GM23338 (cell line): ENCODE measurements at regions not wholly inside any gene's neighbourhood (a gene's known extent, or its start where the extent isn't known, plus 50 kb on each side); places are given as distances from the start of the nearest gene placed in this dataset.
"Not testable (repeated sequence)": the region's sequence is repeated elsewhere in the genome, so short reads cannot be mapped to it uniquely, and the experiment has no call there.

Experiments used
- ATAC-seq: fragments of 200-7000 bp; cut with Tn5 transposase; 3 replicates; pipeline ENCODE4 v1.9.1; 2020
- DNase-seq: peaks from one replicate; pipeline ENCODE4 v3.0.0-alpha.2; 2015; ENCODE audit warnings: low spot score
- H2AFZ ChIP-seq: fragments of 200-600 bp; sonication (generic); 2 replicates; pipeline ENCODE4 v1.8.0; 2016; ENCODE audit warnings: antibody characterized with exemption, mild to moderate bottlenecking, moderate library complexity
- H3F3A ChIP-seq: fragments of 200-600 bp; sonication (generic); replicated peaks from 2 replicates; pipeline ENCODE4 v1.8.0; 2017; ENCODE audit warnings: antibody characterized with exemption, mixed run types, low read depth
- H3K27ac ChIP-seq: fragments of 200-600 bp; sonication (generic); 2 replicates; pipeline ENCODE4 v1.6.1; 2016; ENCODE audit warnings: low read depth
- H3K27me3 ChIP-seq: fragments of 200-600 bp; sonication (generic); 2 replicates; pipeline ENCODE4 v1.8.0; 2016; ENCODE audit warnings: mild to moderate bottlenecking, mixed run types, moderate library complexity; ENCODE audit not compliant: insufficient read depth
- H3K36me3 ChIP-seq: fragments of 200-600 bp; sonication (generic); 2 replicates; pipeline ENCODE4 v1.8.0; 2016; ENCODE audit warnings: mild to moderate bottlenecking; ENCODE audit not compliant: insufficient read depth
- H3K4me1 ChIP-seq: fragments of 200-600 bp; sonication (generic); 2 replicates; pipeline ENCODE4 v1.8.0; 2016; ENCODE audit warnings: mild to moderate bottlenecking, moderate library complexity; ENCODE audit not compliant: insufficient read depth
- H3K4me2 ChIP-seq: fragments of 200-600 bp; sonication (generic); 2 replicates; pipeline ENCODE4 v1.7.1; 2017; ENCODE audit warnings: mixed run types
- H3K4me3 ChIP-seq: fragments of 200-600 bp; sonication (generic); 2 replicates; pipeline ENCODE4 v1.6.1; 2016; ENCODE audit warnings: mixed run types
- H3K79me2 ChIP-seq: fragments of 200-600 bp; sonication (generic); replicated peaks from 2 replicates; pipeline ENCODE4 v1.8.0; 2017; ENCODE audit warnings: mild to moderate bottlenecking; ENCODE audit not compliant: insufficient read depth
- H3K9me2 ChIP-seq: fragments of 200-600 bp; sonication (generic); 2 replicates; pipeline ENCODE4 v1.8.0; 2017; ENCODE audit not compliant: insufficient read depth
- H4K20me1 ChIP-seq: fragments of 200-600 bp; sonication (generic); replicated peaks from 2 replicates; pipeline ENCODE4 v1.8.0; 2017; ENCODE audit warnings: mild to moderate bottlenecking; ENCODE audit not compliant: insufficient read depth
- H3K27ac Mint-ChIP-seq: 2 replicates; pipeline ENCODE4 v1.8.0; 2020; ENCODE audit warnings: inconsistent platforms, mild to moderate bottlenecking, moderate library complexity, mixed read lengths
- H3K27me3 Mint-ChIP-seq: 3 replicates; pipeline ENCODE4 v1.8.0; 2022; ENCODE audit warnings: low read depth, mild to moderate bottlenecking, moderate library complexity, mixed read lengths, inconsistent platforms; ENCODE audit not compliant: insufficient read depth, poor library complexity
- H3K36me3 Mint-ChIP-seq: 3 replicates; pipeline ENCODE4 v1.8.0; 2021; ENCODE audit warnings: low read depth, mild to moderate bottlenecking, inconsistent platforms, moderate library complexity, mixed read lengths
- H3K4me1 Mint-ChIP-seq: 3 replicates; pipeline ENCODE4 v1.8.0; 2020; ENCODE audit warnings: mild to moderate bottlenecking, inconsistent platforms, mixed read lengths
- H3K4me3 Mint-ChIP-seq: 3 replicates; pipeline ENCODE4 v1.8.0; 2021; ENCODE audit warnings: moderate library complexity, mild to moderate bottlenecking, inconsistent platforms, mixed read lengths
- H3K9me3 Mint-ChIP-seq: 3 replicates; pipeline ENCODE4 v1.8.0; 2020; ENCODE audit warnings: moderate library complexity, mild to moderate bottlenecking, inconsistent platforms, mixed read lengths
- POLR2AphosphoS5 ChIP-seq: IDR thresholded peaks from 2 replicates; pipeline ENCODE4 v1.6.1; 2016; ENCODE audit warnings: antibody characterized with exemption, low read depth
- ZNF462 ChIP-seq: fragments of 250-450 bp; sonication (Bioruptor Pico); IDR thresholded peaks from 2 replicates; pipeline ENCODE4 v1.5.0; 2020; ENCODE audit warnings: mild to moderate bottlenecking, moderate library complexity

GRCh38 chr14:38559711-38560110 lies 303.8 kb upstream of the CLEC14A start (continued):
- no peak for TF ChIP-seq ZNF462 (CRISPR knock-in tag)

- H3K36me3 ChIP-seq, result peaks cover 14% of the 10 kb centered on the region; the same call in 1 of the 2 replicates
- not testable (repeated sequence) for H3K27ac Mint-ChIP-seq, H3K27ac ChIP-seq, H3K9me2 ChIP-seq, H3K4me2 ChIP-seq, H3K79me2 ChIP-seq, ATAC-seq, H3K27me3 ChIP-seq, H3K4me3 Mint-ChIP-seq, H3K4me3 ChIP-seq, H3K4me1 ChIP-seq, DNase-seq, H3K27me3 Mint-ChIP-seq, H4K20me1 ChIP-seq, H3F3A ChIP-seq, H2AFZ ChIP-seq
- H3K9me3 Mint-ChIP-seq, result peaks cover 48% of the 10 kb centered on the region
- peaks cover 30% of the 10 kb centered on the region for H3K36me3 Mint-ChIP-seq
- peaks cover 10% of the 10 kb centered on the region; the same call in 2 of the 3 replicates for H3K4me1 Mint-ChIP-seq
Observed at GRCh38 chr14:38557391-38557790, 301.5 kb upstream of the CLEC14A start.

GRCh38 chr14:38556252-38556651 lies 300.4 kb upstream of the CLEC14A start:
- peaks cover 41% of the 10 kb centered on the region for H3K9me3 Mint-ChIP-seq
- H3K79me2 ChIP-seq, result no peaks in the 10 kb centered on the region
- no peak overlapping the region for H3K4me3 Mint-ChIP-seq
- TF ChIP-seq ZNF462 (CRISPR knock-in tag), result no peak
- no peak for TF ChIP-seq POLR2AphosphoS5

More at GRCh38 chr14:38556252-38556651, 300.4 kb upstream of the CLEC14A start:
- no peak for ATAC-seq
- Histone ChIP-seq H3K4me3 (no peak overlapping the region), H3K36me3 (peaks cover 14% of the 10 kb centered on the region; the same call in 1 of the 2 replicates), H4K20me1 (no peaks in the 10 kb centered on the region), H3F3A (no peaks in the 10 kb centered on the region), H2AFZ (no peak overlapping the region; the same call in 1 of the 2 replicates), H3K27ac (no peak overlapping the region), H3K4me2 (no peak overlapping the region), H3K27me3 (no peaks in the 10 kb centered on the region), H3K9me2 (0 out of 2 replicates have a peak, but pooled peaks cover 3% of the 10 kb centered on the region), H3K4me1 (peaks cover 5% of the 10 kb centered on the region; the same call in 1 of the 2 replicates)
- peaks cover 29% of the 10 kb centered on the region for H3K36me3 Mint-ChIP-seq
- H3K27ac Mint-ChIP-seq, result no peak overlapping the region
- no peaks in the 10 kb centered on the region for H3K27me3 Mint-ChIP-seq
- H3K4me1 Mint-ChIP-seq, result peaks cover 16% of the 10 kb centered on the region; the same call in 2 of the 3 replicates
- DNase-seq, result no peak
